Progenitor cell of endocrine pancreas (in vitro differentiated cells): ENCODE measurements at regions not wholly inside any gene's neighbourhood (a gene's known extent, or its start where the extent isn't known, plus 50 kb on each side); places are given as distances from the start of the nearest gene placed in this dataset.

Experiments used
- DNase-seq: peaks from one replicate; pipeline ENCODE4 v3.0.0; 2021; ENCODE audit warnings: low spot score; ENCODE audit not compliant: unreplicated experiment
- H3K27ac Mint-ChIP-seq: 2 replicates; pipeline ENCODE4 v1.8.0; 2021; ENCODE audit warnings: mild to moderate bottlenecking, moderate library complexity, mixed read lengths
- H3K27me3 Mint-ChIP-seq: 2 replicates; pipeline ENCODE4 v1.8.0; 2021; ENCODE audit warnings: mixed read lengths
- H3K36me3 Mint-ChIP-seq: 2 replicates; pipeline ENCODE4 v1.8.0; 2022; ENCODE audit warnings: mixed read lengths; ENCODE audit not compliant: insufficient read depth
- H3K4me1 Mint-ChIP-seq: 2 replicates; pipeline ENCODE4 v1.8.0; 2021; ENCODE audit warnings: low read depth, mixed read lengths
- H3K4me3 Mint-ChIP-seq: 2 replicates; pipeline ENCODE4 v1.8.0; 2021; ENCODE audit warnings: low read depth, mild to moderate bottlenecking, moderate library complexity, mixed read lengths
- H3K9me3 Mint-ChIP-seq: 2 replicates; pipeline ENCODE4 v1.8.0; 2021; ENCODE audit warnings: low read depth, mixed read lengths
- CTCF ChIP-seq: fragments of 200-600 bp; sonication (generic); IDR thresholded peaks from one replicate; pipeline ENCODE4 v1.5.0; 2021; ENCODE audit warnings: antibody characterized with exemption, mild to moderate bottlenecking; ENCODE audit not compliant: unreplicated experiment

- Mint-ChIP-seq H3K27ac (no peak overlapping the region), H3K36me3 (no peaks in the 10 kb centered on the region), H3K27me3 (peaks cover 4% of the 10 kb centered on the region), H3K9me3 (peaks cover 6% of the 10 kb centered on the region), H3K4me1 (no peaks in the 10 kb centered on the region), H3K4me3 (no peak overlapping the region)
- no peak for DNase-seq
- TF ChIP-seq CTCF: no peak
These were observed 164.5 kb downstream of the ATPSCKMT start for GRCh38 chr5:10085185-10085584.

GRCh38 chr5:10081584-10081983 lies 168.1 kb downstream of the ATPSCKMT start:
- no peak for DNase-seq
- no peaks in the 10 kb centered on the region for H3K36me3 Mint-ChIP-seq
- no peaks in the 10 kb centered on the region for H3K9me3 Mint-ChIP-seq
- no peak overlapping the region for H3K27ac Mint-ChIP-seq
- H3K4me3 Mint-ChIP-seq: no peak overlapping the region
- no peak for TF ChIP-seq CTCF
- no peaks in the 10 kb centered on the region for H3K4me1 Mint-ChIP-seq
- peaks cover 17% of the 10 kb centered on the region for H3K27me3 Mint-ChIP-seq

- H3K27me3 Mint-ChIP-seq: peaks cover 35% of the 10 kb centered on the region
- no peaks in the 10 kb centered on the region for H3K4me1 Mint-ChIP-seq
- no peak for DNase-seq
- no peaks in the 10 kb centered on the region for H3K9me3 Mint-ChIP-seq
- no peak overlapping the region for H3K27ac Mint-ChIP-seq
- no peaks in the 10 kb centered on the region for H3K36me3 Mint-ChIP-seq
- no peak overlapping the region for H3K4me3 Mint-ChIP-seq
- TF ChIP-seq CTCF: no peak
These were observed 171.7 kb downstream of the ATPSCKMT start for GRCh38 chr5:10077791-10078545.

GRCh38 chr5:10073441-10074104 lies 176.1 kb downstream of the ATPSCKMT start:
- peaks cover 40% of the 10 kb centered on the region for H3K27me3 Mint-ChIP-seq
- no peak overlapping the region for H3K4me3 Mint-ChIP-seq
- H3K4me1 Mint-ChIP-seq: no peaks in the 10 kb centered on the region
- no peak for TF ChIP-seq CTCF
- H3K9me3 Mint-ChIP-seq: no peaks in the 10 kb centered on the region
- H3K27ac Mint-ChIP-seq: no peak overlapping the region
- DNase-seq: no peak
- no peaks in the 10 kb centered on the region for H3K36me3 Mint-ChIP-seq

- Mint-ChIP-seq H3K4me3 (no peak overlapping the region), H3K4me1 (no peaks in the 10 kb centered on the region), H3K9me3 (no peaks in the 10 kb centered on the region), H3K27ac (no peak overlapping the region), H3K36me3 (no peaks in the 10 kb centered on the region), H3K27me3 (peaks cover 38% of the 10 kb centered on the region)
- no peak for TF ChIP-seq CTCF
- DNase-seq: no peak
These were observed 179.9 kb downstream of the ATPSCKMT start for GRCh38 chr5:10069637-10070313.
